GM10248 (cell line): ENCODE measurements at regions not wholly inside any gene's neighbourhood (a gene's known extent, or its start where the extent isn't known, plus 50 kb on each side); places are given as distances from the start of the nearest gene placed in this dataset.

Experiments used
- CTCF ChIA-PET: fragments of 300-600 bp; sonication (Branson Sonifier 250); formaldehyde crosslinking; extraction: SDS; loops from one replicate; lab custom pipeline; 2021; ENCODE audit warnings: antibody characterized with exemption; lab: Yijun Ruan, JAX
- POLR2A ChIA-PET: fragments of 350-650 bp; sonication (Branson Sonifier 250); formaldehyde crosslinking; extraction: SDS; loops from one replicate; lab custom pipeline; 2020; ENCODE audit warnings: antibody characterized with exemption; lab: Yijun Ruan, JAX
- DNase-seq: peaks from one replicate; pipeline ENCODE4 v3.0.0; 2012; ENCODE audit errors: extremely low spot score
- TF ChIP-seq, protein P1 (sequence below): IDR thresholded peaks from 2 replicates; pipeline ENCODE4 v1.5.1; 2012; ENCODE audit warnings: mild to moderate bottlenecking, low read depth; ENCODE audit errors: extremely low read depth, missing control alignments, control extremely low read depth

DNA sequence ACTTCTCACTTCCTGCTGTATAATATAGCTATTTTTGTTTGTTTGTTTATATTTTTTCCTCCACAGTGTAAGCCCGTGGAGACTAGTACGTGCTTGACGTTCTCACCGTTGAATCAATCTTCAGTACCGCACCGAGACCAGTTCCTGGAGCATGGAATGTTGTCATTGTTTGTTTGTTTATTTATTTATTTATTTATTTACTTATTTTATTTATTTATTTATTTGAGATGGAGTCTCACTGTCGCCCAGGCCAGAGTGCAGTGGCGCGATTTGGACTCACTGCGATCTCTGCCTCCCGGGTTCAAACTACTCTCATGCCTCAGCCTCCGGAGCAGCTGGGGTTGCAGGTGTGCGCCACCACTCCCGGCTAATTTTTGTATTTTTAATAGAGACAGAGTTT is 506.6 kb upstream of the TMEM132C start:
- POLR2A ChIA-PET, result no interaction called here
- CTCF ChIA-PET, result no interaction called here

GRCh38 chr12:127760996-127761395 is 506.0 kb upstream of the TMEM132C start:
- no peak for DNase-seq
- TF ChIP-seq, protein P1, sequence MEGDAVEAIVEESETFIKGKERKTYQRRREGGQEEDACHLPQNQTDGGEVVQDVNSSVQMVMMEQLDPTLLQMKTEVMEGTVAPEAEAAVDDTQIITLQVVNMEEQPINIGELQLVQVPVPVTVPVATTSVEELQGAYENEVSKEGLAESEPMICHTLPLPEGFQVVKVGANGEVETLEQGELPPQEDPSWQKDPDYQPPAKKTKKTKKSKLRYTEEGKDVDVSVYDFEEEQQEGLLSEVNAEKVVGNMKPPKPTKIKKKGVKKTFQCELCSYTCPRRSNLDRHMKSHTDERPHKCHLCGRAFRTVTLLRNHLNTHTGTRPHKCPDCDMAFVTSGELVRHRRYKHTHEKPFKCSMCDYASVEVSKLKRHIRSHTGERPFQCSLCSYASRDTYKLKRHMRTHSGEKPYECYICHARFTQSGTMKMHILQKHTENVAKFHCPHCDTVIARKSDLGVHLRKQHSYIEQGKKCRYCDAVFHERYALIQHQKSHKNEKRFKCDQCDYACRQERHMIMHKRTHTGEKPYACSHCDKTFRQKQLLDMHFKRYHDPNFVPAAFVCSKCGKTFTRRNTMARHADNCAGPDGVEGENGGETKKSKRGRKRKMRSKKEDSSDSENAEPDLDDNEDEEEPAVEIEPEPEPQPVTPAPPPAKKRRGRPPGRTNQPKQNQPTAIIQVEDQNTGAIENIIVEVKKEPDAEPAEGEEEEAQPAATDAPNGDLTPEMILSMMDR, result no peak
- ChIA-PET POLR2A (no interaction called here), CTCF (interaction anchor here (1.6 kb wide), 1 partner anchor 13 kb away, joined by 4 read pairs; no protein-coding TSS in a partner anchor)

More for the DNA sequence above, 506.6 kb upstream of the TMEM132C start:
- DNase-seq, result no peak
- TF ChIP-seq, protein P1, result no peak

DNA sequence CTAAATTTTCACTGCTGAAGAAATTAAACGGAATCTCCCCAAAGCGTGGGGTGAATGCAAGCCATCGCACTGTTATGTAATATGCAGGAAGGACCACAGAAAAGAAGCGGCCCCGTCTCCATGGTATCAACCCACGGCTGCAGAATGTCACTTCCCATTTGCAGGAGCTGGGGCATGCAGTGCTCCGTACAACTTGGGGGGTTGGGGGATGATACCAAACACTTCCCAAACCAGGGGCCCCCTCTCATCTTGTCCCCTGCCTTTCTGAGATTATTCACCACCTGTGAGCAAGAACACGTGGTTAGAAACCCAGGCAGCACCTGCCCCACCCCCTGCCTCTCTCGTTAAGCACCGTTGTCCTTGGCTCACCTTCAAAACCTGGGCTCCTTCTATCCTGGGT is 505.1 kb upstream of the TMEM132C start:
- TF ChIP-seq, protein P1, result no peak
- CTCF ChIA-PET, result interaction anchor here (1.4 to 1.6 kb wide), 2 partner anchors 12 to 16 kb away, joined by 3 to 4 read pairs; no protein-coding TSS in a partner anchor
- no peak for DNase-seq
- POLR2A ChIA-PET, result no interaction called here

DNA sequence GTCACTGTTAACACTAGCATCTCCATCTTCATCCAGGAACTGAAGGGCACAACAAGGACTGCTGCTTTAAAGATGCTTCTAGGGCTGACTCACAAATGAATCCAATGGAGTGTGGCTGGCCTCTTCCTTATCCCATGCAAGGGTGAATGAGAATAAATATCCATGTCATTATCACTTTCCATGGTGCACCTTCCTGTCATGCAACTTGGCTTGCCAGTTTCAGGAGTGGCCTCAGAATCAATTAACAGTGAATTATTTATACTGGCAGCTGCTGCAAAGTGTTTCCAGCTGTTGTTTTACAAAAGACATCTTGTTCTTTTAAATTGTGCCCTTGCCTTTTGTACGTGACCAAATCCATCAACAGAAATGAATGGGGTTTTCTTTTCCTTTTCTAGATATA is 499.3 kb upstream of the TMEM132C start:
- TF ChIP-seq, protein P1, result no peak
- POLR2A ChIA-PET, result no interaction called here
- no peak for DNase-seq
- CTCF ChIA-PET, result no interaction called here

DNA sequence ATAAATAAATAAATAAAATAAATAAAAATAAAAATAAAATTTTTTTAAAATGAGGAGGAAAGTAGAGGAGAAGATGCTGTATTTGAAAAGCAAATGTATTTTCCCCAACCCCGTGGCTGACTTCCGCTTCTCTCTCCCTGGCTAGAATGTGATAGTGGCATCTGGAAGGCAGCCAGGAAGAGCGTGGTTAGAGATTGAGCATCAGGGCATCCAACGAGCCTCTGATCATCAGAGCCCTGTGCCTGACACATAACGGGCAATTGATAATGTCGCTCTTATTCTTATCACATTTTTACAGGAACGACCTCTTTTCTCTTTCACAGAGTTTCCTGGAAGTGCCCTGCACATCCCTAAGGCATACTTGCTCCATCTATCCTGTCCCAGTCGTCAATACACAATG is 496.9 kb upstream of the TMEM132C start:
- DNase-seq, result no peak
- ChIA-PET POLR2A (no interaction called here), CTCF (no interaction called here)
- TF ChIP-seq, protein P1, result no peak

DNA sequence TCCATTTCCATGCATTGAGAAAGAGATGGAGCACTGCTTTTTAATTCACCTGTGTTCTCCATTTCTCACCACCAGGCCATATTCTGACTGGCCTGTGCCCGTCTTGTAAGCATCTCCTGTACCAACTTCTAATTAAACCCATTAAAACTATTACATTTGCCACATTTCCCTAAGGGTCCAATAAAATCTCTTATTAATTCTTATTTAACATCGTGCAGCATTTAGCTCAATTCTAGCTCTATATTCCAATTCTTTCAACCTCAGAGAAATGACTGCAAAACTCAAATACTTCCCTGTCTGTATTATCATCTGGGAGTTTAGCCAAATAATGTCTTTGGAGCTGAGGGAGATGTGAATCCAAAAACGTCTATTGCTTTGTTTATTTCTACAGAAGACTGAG is 495.4 kb upstream of the TMEM132C start:
- CTCF ChIA-PET, result no interaction called here
- DNase-seq, result no peak
- POLR2A ChIA-PET, result no interaction called here
- TF ChIP-seq, protein P1, result no peak
